ENCODE measurements at regions not wholly inside any gene's neighbourhood (a gene's known extent, or its start where the extent isn't known, plus 50 kb on each side); places are given as distances from the start of the nearest gene placed in this dataset.

GRCh38 chr2:182573553-182573952 is 142.5 kb upstream of the DNAJC10 start:
- H3K27ac ChIP-seq = no peak overlapping the region
- H3K36me3 ChIP-seq = no peaks in the 10 kb centered on the region
- TF ChIP-seq POLR2AphosphoS5 (IDR thresholded peaks at IDR 0.05) (no peak), POLR2A (IDR thresholded peaks at IDR 0.05) (no peak), CTCF (IDR thresholded peaks at IDR 0.05) (no peak), EP300 (IDR thresholded peaks at IDR 0.05) (no peak)
- no peak for ATAC-seq
- no peak overlapping the region for H3K4me3 ChIP-seq
- H3K27me3 ChIP-seq = no peaks in the 10 kb centered on the region
- WGBS, 2 donors (ENCODE audit: low coverage in 1 of 2) = 92 to 93% methylated on average over 4 of the region's 4 CpGs
- H3K4me1 ChIP-seq = no peaks in the 10 kb centered on the region
- no peaks in the 10 kb centered on the region for H3K9me3 ChIP-seq

- TF ChIP-seq POLR2A (IDR thresholded peaks at IDR 0.05) = no peak
- no peak for TF ChIP-seq POLR2AphosphoS5 (IDR thresholded peaks at IDR 0.05)
- no peak for TF ChIP-seq EP300 (IDR thresholded peaks at IDR 0.05)
- TF ChIP-seq CTCF (IDR thresholded peaks at IDR 0.05) = no peak
- Histone ChIP-seq H3K27ac (no peak overlapping the region), H3K36me3 (no peaks in the 10 kb centered on the region), H3K27me3 (no peaks in the 10 kb centered on the region), H3K4me1 (no peaks in the 10 kb centered on the region), H3K9me3 (no peaks in the 10 kb centered on the region), H3K4me3 (no peak overlapping the region)
- ATAC-seq = no peak
- 89 to 93% methylated on average over 2 to 6 of the region's 6 CpGs for WGBS, 2 donors (ENCODE audit: low coverage in 1 of 2)
These were observed 138.2 kb upstream of the DNAJC10 start for GRCh38 chr2:182577816-182578215.

DNA sequence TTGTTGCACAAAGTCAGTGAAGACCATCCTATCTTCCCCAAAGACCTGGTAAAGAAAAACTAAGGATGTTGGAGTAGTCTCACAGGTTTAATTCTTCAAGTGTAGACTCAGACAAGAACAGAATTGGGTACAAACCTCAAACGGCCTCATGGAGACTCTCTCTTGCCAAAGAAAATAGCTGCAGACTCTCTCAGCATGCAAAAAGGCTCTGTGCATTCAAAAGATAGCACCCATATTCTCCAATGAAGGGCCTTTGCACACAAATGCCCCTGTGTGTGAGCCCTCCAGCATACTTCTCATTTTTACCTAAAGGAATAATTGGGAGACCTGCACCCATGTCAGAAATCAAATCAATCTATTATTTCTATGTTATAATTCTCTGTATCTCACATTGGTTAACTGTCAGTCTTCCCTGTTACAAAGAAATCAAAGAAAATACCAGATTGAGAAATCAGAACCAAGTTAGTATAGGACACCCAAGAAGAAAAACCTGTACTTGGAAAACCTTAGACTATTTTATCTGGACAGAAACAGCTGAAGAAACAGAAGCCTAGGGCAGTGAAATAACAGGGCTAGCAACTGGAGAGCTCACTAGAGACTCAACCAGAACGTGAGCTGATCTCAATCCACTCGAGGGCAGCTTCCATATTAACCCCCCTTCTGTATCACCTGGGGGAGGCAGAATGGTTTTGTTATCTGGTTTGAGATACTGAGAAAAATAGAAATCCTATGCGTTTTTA is 134.7 kb upstream of the DNAJC10 start:
- ATAC-seq = no peak
- no peak overlapping the region for H3K27ac ChIP-seq
- 70 to 74% methylated on average over 3 to 4 of the region's 4 CpGs for WGBS, 2 donors (ENCODE audit: low coverage in 1 of 2)
- no peaks in the 10 kb centered on the region for H3K4me1 ChIP-seq
- H3K9me3 ChIP-seq = no peaks in the 10 kb centered on the region
- no peaks in the 10 kb centered on the region for H3K36me3 ChIP-seq
- H3K27me3 ChIP-seq = no peaks in the 10 kb centered on the region
- TF ChIP-seq POLR2A (IDR thresholded peaks at IDR 0.05) = no peak
- no peak for TF ChIP-seq EP300 (IDR thresholded peaks at IDR 0.05)
- no peak for TF ChIP-seq CTCF (IDR thresholded peaks at IDR 0.05)
- no peak for TF ChIP-seq POLR2AphosphoS5 (IDR thresholded peaks at IDR 0.05)
- no peak overlapping the region for H3K4me3 ChIP-seq

DNA sequence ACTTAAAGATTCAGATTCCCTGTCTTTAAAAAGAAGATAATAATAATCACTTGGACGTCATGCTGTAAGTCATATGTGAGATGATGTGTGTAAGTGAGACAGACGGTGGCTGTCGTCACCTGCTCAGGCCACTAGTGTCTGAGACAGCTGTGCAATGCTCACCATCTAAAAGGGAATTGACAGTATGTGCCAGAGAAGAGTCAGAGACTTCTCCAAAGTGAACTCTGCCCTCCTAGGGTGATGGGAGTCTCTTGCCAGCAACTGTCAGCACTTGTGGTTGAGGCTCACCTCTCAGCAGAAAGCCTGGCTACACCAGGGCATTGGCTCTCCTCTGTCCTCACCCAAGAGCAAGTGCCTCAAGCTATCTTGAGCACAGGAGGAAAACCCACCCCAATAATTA is 131.6 kb upstream of the DNAJC10 start:
- Histone ChIP-seq H3K36me3 (no peaks in the 10 kb centered on the region), H3K9me3 (no peaks in the 10 kb centered on the region), H3K4me1 (no peaks in the 10 kb centered on the region), H3K4me3 (no peak overlapping the region), H3K27me3 (no peaks in the 10 kb centered on the region), H3K27ac (no peak overlapping the region)
- TF ChIP-seq CTCF (IDR thresholded peaks at IDR 0.05) (no peak), POLR2AphosphoS5 (IDR thresholded peaks at IDR 0.05) (no peak), EP300 (IDR thresholded peaks at IDR 0.05) (no peak), POLR2A (IDR thresholded peaks at IDR 0.05) (no peak)
- ATAC-seq = no peak
- WGBS, 2 donors (ENCODE audit: low coverage in 1 of 2) = 86 to 100% methylated on average over 3 of the region's 3 CpGs

DNA sequence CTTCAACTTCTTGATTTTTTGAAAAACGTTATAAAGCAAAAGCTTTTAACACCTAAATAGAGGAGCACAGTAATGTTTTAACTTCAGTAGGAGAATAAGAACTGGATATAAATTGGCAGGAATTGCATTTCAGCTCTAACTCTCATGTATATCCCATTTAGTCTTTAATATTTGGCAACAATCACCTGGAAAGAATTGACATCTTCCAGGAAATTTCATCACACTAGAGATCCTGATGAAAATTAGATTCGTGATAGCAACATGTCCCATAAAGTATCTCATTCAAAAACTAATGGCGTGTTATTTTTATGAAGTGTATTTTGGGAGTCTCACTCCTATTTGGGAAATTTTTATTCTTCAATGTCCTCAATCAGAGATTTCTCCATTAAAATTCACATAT is 131.1 kb upstream of the DNAJC10 start:
- H3K36me3 ChIP-seq = no peaks in the 10 kb centered on the region
- no peak overlapping the region for H3K4me3 ChIP-seq
- TF ChIP-seq CTCF (IDR thresholded peaks at IDR 0.05) = no peak
- no peak for TF ChIP-seq POLR2A (IDR thresholded peaks at IDR 0.05)
- TF ChIP-seq POLR2AphosphoS5 (IDR thresholded peaks at IDR 0.05) = no peak
- no peak for TF ChIP-seq EP300 (IDR thresholded peaks at IDR 0.05)
- H3K9me3 ChIP-seq = no peaks in the 10 kb centered on the region
- WGBS, 2 donors (ENCODE audit: low coverage in 1 of 2) = 78 to 85% methylated on average over 3 of the region's 3 CpGs
- no peak for ATAC-seq
- no peaks in the 10 kb centered on the region for H3K27me3 ChIP-seq
- no peaks in the 10 kb centered on the region for H3K4me1 ChIP-seq
- H3K27ac ChIP-seq = no peak overlapping the region

Measured in gastroesophageal sphincter (tissue), 4 donors.